ENCODE measurements at regions not wholly inside any gene's neighbourhood (a gene's known extent, or its start where the extent isn't known, plus 50 kb on each side); places are given as distances from the start of the nearest gene placed in this dataset.

GRCh38 chr9:106451223-106451622 is 411.7 kb upstream of the ZNF462 start:
- TF ChIP-seq FOXP2 (optimal IDR thresholded peaks at IDR 0.05; ENCODE audit: borderline replicate concordance, extremely low read depth, extremely low read length, insufficient read depth) (no peak), POLR2AphosphoS5 (IDR thresholded peaks at IDR 0.05; ENCODE audit: low read depth, low read length) (no peak), REST (IDR thresholded peaks at IDR 0.05; ENCODE audit: insufficient read depth in 1 of 2, low read depth in 2 of 2, low read length in 2 of 2) (no peak), TAF1 (IDR thresholded peaks at IDR 0.05; ENCODE audit: borderline replicate concordance, insufficient read depth, low read length) (no peak), SIN3A (IDR thresholded peaks at IDR 0.05; ENCODE audit: borderline replicate concordance, insufficient read depth, low read length) (no peak)

GRCh38 chr9:106456581-106456980 is 406.4 kb upstream of the ZNF462 start:
- no peak for TF ChIP-seq TAF1 (IDR thresholded peaks at IDR 0.05; ENCODE audit: borderline replicate concordance, insufficient read depth, low read length)
- no peak for TF ChIP-seq REST (IDR thresholded peaks at IDR 0.05; ENCODE audit: insufficient read depth in 1 of 2, low read depth in 2 of 2, low read length in 2 of 2)
- no peak for TF ChIP-seq POLR2AphosphoS5 (IDR thresholded peaks at IDR 0.05; ENCODE audit: low read depth, low read length)
- TF ChIP-seq FOXP2 (optimal IDR thresholded peaks at IDR 0.05; ENCODE audit: borderline replicate concordance, extremely low read depth, extremely low read length, insufficient read depth): no peak
- TF ChIP-seq SIN3A (IDR thresholded peaks at IDR 0.05; ENCODE audit: borderline replicate concordance, insufficient read depth, low read length): no peak

DNA sequence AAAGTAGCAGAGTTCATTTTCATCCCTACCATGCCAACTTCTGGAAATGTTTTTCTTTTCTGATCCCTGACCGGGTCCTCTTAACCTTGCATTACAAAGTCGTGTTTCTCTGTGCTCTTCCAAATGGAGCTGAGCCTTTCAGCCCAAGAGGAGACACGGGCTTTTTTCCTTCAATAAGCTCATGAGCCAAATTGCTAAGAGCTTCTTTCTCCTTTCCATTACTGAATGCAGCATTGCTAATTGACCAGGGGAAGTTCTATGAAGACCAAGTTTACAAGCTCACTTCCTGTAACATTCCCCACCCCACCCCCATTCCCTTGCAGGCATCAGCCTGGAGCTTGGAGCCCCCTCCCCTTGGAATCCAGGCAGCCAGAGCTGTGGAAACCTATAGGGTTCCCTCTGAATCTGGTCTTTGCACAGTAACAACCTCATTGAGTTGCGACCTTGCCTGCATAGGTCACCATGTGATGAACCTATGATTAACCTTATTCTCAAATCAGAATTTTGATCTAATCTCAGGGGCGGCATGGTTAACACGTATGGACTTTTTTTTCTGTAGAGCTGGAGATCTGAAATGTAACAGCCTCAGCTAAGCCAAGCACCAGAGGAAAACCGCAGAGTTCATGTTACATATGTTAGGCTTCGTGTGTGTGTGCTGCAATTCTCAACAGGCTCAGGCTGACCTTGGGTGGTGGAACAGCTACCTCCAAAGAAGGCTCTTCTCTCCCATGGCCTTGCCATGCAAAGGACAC is 395.7 kb upstream of the ZNF462 start:
- TF ChIP-seq SIN3A (IDR thresholded peaks at IDR 0.05; ENCODE audit: borderline replicate concordance, insufficient read depth, low read length): no peak
- no peak for TF ChIP-seq TAF1 (IDR thresholded peaks at IDR 0.05; ENCODE audit: borderline replicate concordance, insufficient read depth, low read length)
- no peak for TF ChIP-seq FOXP2 (optimal IDR thresholded peaks at IDR 0.05; ENCODE audit: borderline replicate concordance, extremely low read depth, extremely low read length, insufficient read depth)
- no peak for TF ChIP-seq POLR2AphosphoS5 (IDR thresholded peaks at IDR 0.05; ENCODE audit: low read depth, low read length)
- TF ChIP-seq REST (IDR thresholded peaks at IDR 0.05; ENCODE audit: insufficient read depth in 1 of 2, low read depth in 2 of 2, low read length in 2 of 2): no peak

DNA sequence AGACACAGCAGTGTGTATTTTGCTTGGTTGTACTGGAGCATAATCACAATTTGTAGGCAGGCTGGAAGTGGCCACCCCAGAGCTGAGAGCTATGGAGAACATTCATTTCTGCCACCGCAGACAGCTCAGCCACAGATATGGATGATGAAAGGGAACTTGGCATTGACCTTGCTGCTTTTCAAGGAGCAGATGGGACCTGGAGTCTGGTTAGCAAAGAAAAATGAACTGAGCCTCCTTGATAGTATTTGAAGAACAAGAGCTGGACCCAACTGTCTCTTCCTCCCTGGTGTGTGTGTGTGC is 395.2 kb upstream of the ZNF462 start:
- no peak for TF ChIP-seq POLR2AphosphoS5 (IDR thresholded peaks at IDR 0.05; ENCODE audit: low read depth, low read length)
- no peak for TF ChIP-seq REST (IDR thresholded peaks at IDR 0.05; ENCODE audit: insufficient read depth in 1 of 2, low read depth in 2 of 2, low read length in 2 of 2)
- no peak for TF ChIP-seq TAF1 (IDR thresholded peaks at IDR 0.05; ENCODE audit: borderline replicate concordance, insufficient read depth, low read length)
- no peak for TF ChIP-seq FOXP2 (optimal IDR thresholded peaks at IDR 0.05; ENCODE audit: borderline replicate concordance, extremely low read depth, extremely low read length, insufficient read depth)

- TF ChIP-seq SIN3A (IDR thresholded peaks at IDR 0.05; ENCODE audit: borderline replicate concordance, insufficient read depth, low read length) (no peak), TAF1 (IDR thresholded peaks at IDR 0.05; ENCODE audit: borderline replicate concordance, insufficient read depth, low read length) (no peak)
Measured at GRCh38 chr9:106468431-106468830, 394.5 kb upstream of the ZNF462 start.

All from PFSK-1 (cell line).